Right lobe of liver (tissue), 6 donors: ENCODE measurements at regions not wholly inside any gene's neighbourhood (a gene's known extent, or its start where the extent isn't known, plus 50 kb on each side); places are given as distances from the start of the nearest gene placed in this dataset.

Experiments used
- ATAC-seq, 4 donors: fragments of 200-7000 bp; cut with Tn5 transposase; one replicate each; pipeline ENCODE4 v1.9.1; 2020; ENCODE audit warnings: mild to moderate bottlenecking in 4 of 4, moderate library complexity in 4 of 4
- DNase-seq, 3 donors: peaks; one replicate each; pipeline ENCODE4 v3.0.0-alpha.2; 2020
- H3K27ac ChIP-seq, 3 donors: fragments of 200-600 bp; one replicate each; pipeline ENCODE4 v1.8.0; 2022
- H3K27me3 ChIP-seq, 2 donors: fragments of 200-600 bp; one replicate each; pipeline ENCODE4 v1.8.0; 2022
- H3K36me3 ChIP-seq, 4 donors: fragments of 200-600 bp; sonication (generic) in 1 of 4; one replicate each; pipeline versions ENCODE4 v1.5.1 to v1.8.0; 2017 to 2022; ENCODE audit warnings: control low read depth in 1 of 4
- H3K4me1 ChIP-seq, 4 donors: fragments of 200-600 bp; sonication (generic) in 1 of 4; one replicate each; pipeline versions ENCODE4 v1.5.1 to v1.8.0; 2017 to 2022; ENCODE audit warnings: control low read depth in 1 of 4
- H3K4me3 ChIP-seq, 3 donors: fragments of 200-600 bp; one replicate each; pipeline ENCODE4 v1.8.0; 2022
- H3K9me3 ChIP-seq, 4 donors: fragments of 200-600 bp; sonication (generic) in 1 of 4; one replicate each; pipeline versions ENCODE4 v1.5.1 to v1.8.0; 2017 to 2022; ENCODE audit warnings: control low read depth in 1 of 4
- POLR2A ChIP-seq: fragments of 450-650 bp; IDR thresholded peaks from one replicate; pipeline ENCODE4 v1.6.1; 2017; ENCODE audit warnings: antibody characterized with exemption, mild to moderate bottlenecking
- WGBS: methylation state at CpG from one replicate; pipeline ENCODE4 v1.1.6; 2018; ENCODE audit warnings: low coverage, low lambda C conversion rate; ENCODE audit not compliant: insufficient coverage; ENCODE audit errors: missing lambda C conversion rate; 5-methylcytosine and 5-hydroxymethylcytosine counted together
- intact Hi-C, 2 donors: fragments of 100-400 bp; cut with DNase I; formaldehyde crosslinking; loops; one replicate each; pipeline versions ENCODE4 v1.11.2 to v1.14.1; 2022
- small RNA-seq, 2 experiments: library from RNA; depleted of rRNA; stranded (forward); fragments of <200 nt; gene quantifications; one replicate each; pipeline ENCODE3, GENCODE V24; 2016
- TF ChIP-seq, protein P1 (sequence below), 4 donors: fragments of 200-600 bp in 3 of 4; fragments of 450-650 bp in 1 of 4; IDR thresholded peaks; one replicate each; pipeline versions ENCODE4 v1.5.1 to v1.8.0; 2016 to 2022; ENCODE audit warnings: antibody characterized with exemption in 4 of 4, mild to moderate bottlenecking in 2 of 4
- donor health status: DM: no; HTN: yes; CAD: no.
- donor health status: DM: no; HTN: no; CAD: no.
- donor health status: DM: no; HTN: no; CAD: no.
- donor health status: DM: no; HTN: yes; CAD: no.
- donor health status: DM: no; HTN: yes; CAD: no.

DNA sequence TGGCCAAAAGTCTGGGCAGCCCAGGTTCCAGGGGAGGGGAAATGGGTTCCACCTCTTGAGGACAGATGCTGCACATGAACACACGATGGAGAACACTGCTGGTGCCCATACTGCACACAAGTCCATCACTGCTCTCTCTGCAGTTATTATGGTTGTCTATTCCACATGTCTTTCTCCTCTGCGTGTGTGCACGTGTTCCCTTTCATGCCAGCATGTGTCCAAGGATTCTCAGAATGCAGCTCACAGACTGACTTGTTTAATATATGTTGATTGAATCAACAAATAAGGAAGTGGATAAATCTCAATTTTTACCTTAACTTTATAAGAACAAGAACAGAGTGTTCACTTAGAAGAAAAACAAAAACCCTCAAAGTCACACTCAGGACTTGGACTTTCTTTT is 158.9 kb downstream of the FNDC1 start:
- Histone ChIP-seq H3K27me3 (no peaks in the 10 kb centered on the region), H3K27ac (no peak overlapping the region), H3K4me1 (no peaks in the 10 kb centered on the region), H3K4me3 (no peak overlapping the region), H3K9me3 (no peaks in the 10 kb centered on the region), H3K36me3 (no peaks in the 10 kb centered on the region)
- 68% methylated on average over 3 of the region's 3 CpGs for WGBS
- no peak for TF ChIP-seq POLR2A
- TF ChIP-seq, protein P1, sequence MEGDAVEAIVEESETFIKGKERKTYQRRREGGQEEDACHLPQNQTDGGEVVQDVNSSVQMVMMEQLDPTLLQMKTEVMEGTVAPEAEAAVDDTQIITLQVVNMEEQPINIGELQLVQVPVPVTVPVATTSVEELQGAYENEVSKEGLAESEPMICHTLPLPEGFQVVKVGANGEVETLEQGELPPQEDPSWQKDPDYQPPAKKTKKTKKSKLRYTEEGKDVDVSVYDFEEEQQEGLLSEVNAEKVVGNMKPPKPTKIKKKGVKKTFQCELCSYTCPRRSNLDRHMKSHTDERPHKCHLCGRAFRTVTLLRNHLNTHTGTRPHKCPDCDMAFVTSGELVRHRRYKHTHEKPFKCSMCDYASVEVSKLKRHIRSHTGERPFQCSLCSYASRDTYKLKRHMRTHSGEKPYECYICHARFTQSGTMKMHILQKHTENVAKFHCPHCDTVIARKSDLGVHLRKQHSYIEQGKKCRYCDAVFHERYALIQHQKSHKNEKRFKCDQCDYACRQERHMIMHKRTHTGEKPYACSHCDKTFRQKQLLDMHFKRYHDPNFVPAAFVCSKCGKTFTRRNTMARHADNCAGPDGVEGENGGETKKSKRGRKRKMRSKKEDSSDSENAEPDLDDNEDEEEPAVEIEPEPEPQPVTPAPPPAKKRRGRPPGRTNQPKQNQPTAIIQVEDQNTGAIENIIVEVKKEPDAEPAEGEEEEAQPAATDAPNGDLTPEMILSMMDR (IDR thresholded peaks at IDR 0.05), result no peak
- DNase-seq, result no peak
- intact Hi-C loops, result no loop called here
- no peak for ATAC-seq

DNA sequence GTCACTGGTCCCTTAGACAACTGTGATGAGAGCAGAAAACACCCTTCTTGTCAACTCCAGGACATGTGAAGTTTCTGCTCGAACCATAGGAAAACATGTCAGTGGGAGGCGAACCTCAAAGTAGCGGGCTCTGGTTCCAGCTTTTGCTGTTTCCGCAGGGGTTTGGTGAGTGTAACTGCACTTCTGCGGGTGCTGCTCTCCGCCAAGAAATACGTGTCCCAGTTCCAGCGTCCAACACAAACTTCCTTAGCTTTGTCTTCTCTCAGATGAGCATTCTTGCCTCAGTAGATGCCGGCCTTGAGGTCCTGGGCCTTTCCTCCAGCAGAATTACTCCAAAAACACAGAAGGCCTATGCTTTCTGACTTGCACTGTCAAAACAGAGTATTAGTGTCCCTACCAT is 156.3 kb downstream of the FNDC1 start:
- H3K4me3 ChIP-seq, result no peak overlapping the region
- ATAC-seq (no peak), DNase-seq (no peak)
- no peaks in the 10 kb centered on the region for H3K9me3 ChIP-seq
- TF ChIP-seq, protein P1 (IDR thresholded peaks at IDR 0.05), result no peak
- TF ChIP-seq POLR2A, result no peak
- H3K36me3 ChIP-seq, result no peaks in the 10 kb centered on the region
- intact Hi-C loops, result no loop called here
- H3K4me1 ChIP-seq, result no peaks in the 10 kb centered on the region
- no peak overlapping the region for H3K27ac ChIP-seq
- H3K27me3 ChIP-seq, result no peaks in the 10 kb centered on the region
- WGBS, result 71% methylated on average over 3 of the region's 9 CpGs

DNA sequence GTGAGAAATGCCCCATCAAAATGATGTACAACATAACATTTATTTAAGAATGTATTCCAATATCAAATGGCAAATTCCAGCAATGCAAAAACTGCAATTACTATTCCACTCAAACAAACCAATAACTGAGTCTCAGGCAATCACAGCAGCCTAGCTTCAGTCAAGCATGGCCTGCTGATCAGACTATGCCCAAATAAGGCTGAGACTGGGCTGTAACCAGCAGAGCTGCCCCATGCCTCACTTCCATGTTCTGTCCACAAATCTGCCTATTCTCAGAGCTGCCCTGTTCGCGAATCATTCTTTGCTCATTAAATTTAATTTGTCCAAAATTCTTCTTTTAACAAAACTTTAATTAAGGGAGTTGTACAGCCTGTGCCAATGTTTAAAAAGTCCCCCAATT is 155.4 kb downstream of the FNDC1 start:
- Histone ChIP-seq H3K4me1 (no peaks in the 10 kb centered on the region), H3K27me3 (no peaks in the 10 kb centered on the region), H3K27ac (no peak overlapping the region), H3K36me3 (no peaks in the 10 kb centered on the region), H3K9me3 (no peaks in the 10 kb centered on the region), H3K4me3 (no peak overlapping the region)
- WGBS, result 94% methylated on average over 2 of the region's 2 CpGs
- ATAC-seq (no peak), DNase-seq (no peak)
- intact Hi-C loops, result no loop called here
- TF ChIP-seq POLR2A, result no peak
- TF ChIP-seq, protein P1 (IDR thresholded peaks at IDR 0.05), result no peak

Small RNAs in the stretch of these regions (small RNA-seq; reads per million reads assigned to genes)
- gene AL078604.3, result 0 reads per million in 2 experiments
